ENCODE measurements at regions not wholly inside any gene's neighbourhood (a gene's known extent, or its start where the extent isn't known, plus 50 kb on each side); places are given as distances from the start of the nearest gene placed in this dataset.
"Not testable (repeated sequence)": the region's sequence is repeated elsewhere in the genome, so short reads cannot be mapped to it uniquely, and the experiment has no call there.

DNA sequence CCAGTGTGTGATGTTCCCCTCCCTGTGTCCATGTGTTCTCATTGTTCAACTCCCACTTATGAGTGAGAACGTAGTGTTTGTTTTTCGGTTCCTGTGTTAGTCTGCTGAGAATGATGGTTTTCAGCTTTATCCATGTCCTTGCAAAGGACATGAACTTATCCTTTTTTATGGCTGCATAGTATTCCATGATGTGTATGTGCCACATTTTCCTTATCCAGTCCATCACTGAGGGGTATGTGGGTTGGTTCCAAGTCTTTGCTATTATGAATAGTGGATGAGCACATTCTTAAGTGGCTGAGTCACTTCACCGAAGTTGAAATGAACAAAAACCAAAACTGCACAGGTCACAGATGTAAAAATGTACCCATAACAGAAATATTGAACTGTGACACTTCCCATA is 157.5 kb downstream of the LEPR start:
- H3K27ac ChIP-seq (ENCODE audit: insufficient read depth, low read depth, low read length, poor library complexity, severe bottlenecking); H3K27me3 ChIP-seq (ENCODE audit: control insufficient read depth, insufficient read depth, low read length, poor library complexity, severe bottlenecking); H3K4me3 ChIP-seq (ENCODE audit: insufficient read depth, low read depth, low read length); H3K4me1 ChIP-seq (ENCODE audit: control insufficient read depth, insufficient read depth, low read length); H3K36me3 ChIP-seq (ENCODE audit: control insufficient read depth, insufficient read depth, low read length); H3K9me3 ChIP-seq (ENCODE audit: control insufficient read depth, low read length): not testable (repeated sequence)
- whole genome bisulfite sequencing, 2 experiments: 93 to 100% methylated on average over 3 of the region's 3 CpGs

GRCh38 chr1:65581119-65581518 is 160.7 kb downstream of the LEPR start:
- Histone ChIP-seq H3K27me3 (ENCODE audit: control insufficient read depth, insufficient read depth, low read length, poor library complexity, severe bottlenecking) (no peaks in the 10 kb centered on the region), H3K4me1 (ENCODE audit: control insufficient read depth, insufficient read depth, low read length) (no peaks in the 10 kb centered on the region), H3K9me3 (ENCODE audit: control insufficient read depth, low read length) (no peaks in the 10 kb centered on the region), H3K36me3 (ENCODE audit: control insufficient read depth, insufficient read depth, low read length) (no peaks in the 10 kb centered on the region), H3K4me3 (ENCODE audit: insufficient read depth, low read depth, low read length) (no peak overlapping the region), H3K27ac (ENCODE audit: insufficient read depth, low read depth, low read length, poor library complexity, severe bottlenecking) (no peak overlapping the region)
- WGBS, 2 experiments: 92 to 93% methylated on average over 2 of the region's 2 CpGs

DNA sequence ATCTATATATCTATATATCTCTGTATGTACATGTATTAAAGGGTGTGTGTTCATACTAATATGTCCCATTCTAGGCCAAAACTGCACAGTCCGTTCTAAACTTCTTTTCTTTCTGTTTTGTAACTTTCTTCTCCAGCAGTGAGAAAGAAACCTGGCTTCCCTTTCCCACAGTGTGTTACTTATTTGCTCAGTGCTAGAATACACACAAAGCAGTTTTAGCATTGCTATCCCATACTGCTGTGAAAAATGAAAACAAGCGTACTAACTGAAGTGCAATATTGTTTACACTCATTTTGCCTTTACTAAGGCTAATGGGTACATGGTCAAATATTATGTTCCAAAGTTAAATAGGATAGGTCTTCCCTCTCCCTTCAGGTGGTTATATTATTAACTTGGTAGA is 163.9 kb downstream of the LEPR start:
- no peaks in the 10 kb centered on the region for H3K36me3 ChIP-seq (ENCODE audit: control insufficient read depth, insufficient read depth, low read length)
- WGBS, 2 experiments: 93 to 96% methylated on average over 2 of the region's 2 CpGs
- H3K4me1 ChIP-seq (ENCODE audit: control insufficient read depth, insufficient read depth, low read length): no peaks in the 10 kb centered on the region
- H3K4me3 ChIP-seq (ENCODE audit: insufficient read depth, low read depth, low read length): no peak overlapping the region
- H3K27ac ChIP-seq (ENCODE audit: insufficient read depth, low read depth, low read length, poor library complexity, severe bottlenecking): no peak overlapping the region
- no peaks in the 10 kb centered on the region for H3K27me3 ChIP-seq (ENCODE audit: control insufficient read depth, insufficient read depth, low read length, poor library complexity, severe bottlenecking)
- no peaks in the 10 kb centered on the region for H3K9me3 ChIP-seq (ENCODE audit: control insufficient read depth, low read length)

- Histone ChIP-seq H3K36me3 (ENCODE audit: control insufficient read depth, insufficient read depth, low read length) (no peaks in the 10 kb centered on the region), H3K4me1 (ENCODE audit: control insufficient read depth, insufficient read depth, low read length) (no peaks in the 10 kb centered on the region), H3K27ac (ENCODE audit: insufficient read depth, low read depth, low read length, poor library complexity, severe bottlenecking) (no peak overlapping the region), H3K27me3 (ENCODE audit: control insufficient read depth, insufficient read depth, low read length, poor library complexity, severe bottlenecking) (no peaks in the 10 kb centered on the region), H3K9me3 (ENCODE audit: control insufficient read depth, low read length) (no peaks in the 10 kb centered on the region), H3K4me3 (ENCODE audit: insufficient read depth, low read depth, low read length) (no peak overlapping the region)
- 78 to 100% methylated on average over 1 to 2 of the region's 2 CpGs for WGBS, 2 experiments
These were observed 169.8 kb downstream of the LEPR start for GRCh38 chr1:65590279-65590678.

DNA sequence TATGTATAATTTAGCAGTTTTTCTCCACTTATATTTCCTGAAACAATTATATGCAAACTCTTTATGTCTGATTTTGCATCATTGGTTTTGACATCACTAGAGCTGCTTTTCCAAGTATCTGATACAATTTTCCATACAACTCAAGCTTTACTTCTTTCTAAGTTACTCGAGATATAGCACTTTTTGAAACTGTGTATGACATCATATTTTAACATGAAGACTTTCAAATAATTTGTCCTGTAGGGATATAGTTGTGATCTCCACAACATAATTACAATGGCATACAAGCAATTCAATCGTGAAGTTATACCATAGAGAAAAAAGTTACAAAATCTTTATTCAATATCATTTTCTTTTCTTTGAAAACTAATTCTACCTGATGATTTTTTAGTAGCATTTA is 173.0 kb downstream of the LEPR start:
- Histone ChIP-seq H3K9me3 (ENCODE audit: control insufficient read depth, low read length) (no peaks in the 10 kb centered on the region), H3K4me3 (ENCODE audit: insufficient read depth, low read depth, low read length) (no peak overlapping the region), H3K36me3 (ENCODE audit: control insufficient read depth, insufficient read depth, low read length) (no peaks in the 10 kb centered on the region), H3K27me3 (ENCODE audit: control insufficient read depth, insufficient read depth, low read length, poor library complexity, severe bottlenecking) (no peaks in the 10 kb centered on the region), H3K4me1 (ENCODE audit: control insufficient read depth, insufficient read depth, low read length) (no peaks in the 10 kb centered on the region), H3K27ac (ENCODE audit: insufficient read depth, low read depth, low read length, poor library complexity, severe bottlenecking) (no peak overlapping the region)
- WGBS, 2 experiments: 92% methylated on average over 2 of the region's 2 CpGs; no CpG with 5 or more reads in 1 of the 2 experiments

- Histone ChIP-seq H3K27ac (ENCODE audit: insufficient read depth, low read depth, low read length, poor library complexity, severe bottlenecking) (no peak overlapping the region), H3K9me3 (ENCODE audit: control insufficient read depth, low read length) (no peaks in the 10 kb centered on the region), H3K4me1 (ENCODE audit: control insufficient read depth, insufficient read depth, low read length) (no peaks in the 10 kb centered on the region), H3K27me3 (ENCODE audit: control insufficient read depth, insufficient read depth, low read length, poor library complexity, severe bottlenecking) (no peaks in the 10 kb centered on the region), H3K36me3 (ENCODE audit: control insufficient read depth, insufficient read depth, low read length) (no peaks in the 10 kb centered on the region), H3K4me3 (ENCODE audit: insufficient read depth, low read depth, low read length) (no peak overlapping the region)
- WGBS, 2 experiments: no CpG with 5 or more reads among the region's 2 CpGs
These were observed 175.3 kb downstream of the LEPR start for GRCh38 chr1:65595724-65596123.

DNA sequence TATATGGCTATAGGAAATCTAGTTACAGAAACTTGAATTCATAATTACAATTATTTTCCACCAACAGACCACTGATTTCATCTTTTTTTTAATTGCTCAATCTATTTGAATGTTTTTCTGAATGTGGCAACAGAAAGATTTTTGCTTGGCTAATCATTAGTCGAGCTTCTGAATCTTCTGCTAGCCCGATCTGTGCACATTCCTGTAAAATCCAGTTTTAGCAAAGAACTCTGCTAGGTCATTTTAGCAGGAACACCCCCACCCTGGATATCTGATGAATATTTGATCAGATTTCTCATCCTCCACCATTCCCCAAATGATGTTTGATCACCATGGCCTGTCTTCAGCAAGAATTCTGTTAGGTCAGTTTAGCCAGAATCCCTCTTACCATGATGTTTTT is 176.3 kb downstream of the LEPR start:
- Histone ChIP-seq H3K4me3 (ENCODE audit: insufficient read depth, low read depth, low read length) (no peak overlapping the region), H3K27ac (ENCODE audit: insufficient read depth, low read depth, low read length, poor library complexity, severe bottlenecking) (no peak overlapping the region), H3K36me3 (ENCODE audit: control insufficient read depth, insufficient read depth, low read length) (no peaks in the 10 kb centered on the region), H3K9me3 (ENCODE audit: control insufficient read depth, low read length) (no peaks in the 10 kb centered on the region), H3K4me1 (ENCODE audit: control insufficient read depth, insufficient read depth, low read length) (no peaks in the 10 kb centered on the region), H3K27me3 (ENCODE audit: control insufficient read depth, insufficient read depth, low read length, poor library complexity, severe bottlenecking) (no peaks in the 10 kb centered on the region)
- WGBS, 2 experiments: 84 to 99% methylated on average over 2 of the region's 2 CpGs

DNA sequence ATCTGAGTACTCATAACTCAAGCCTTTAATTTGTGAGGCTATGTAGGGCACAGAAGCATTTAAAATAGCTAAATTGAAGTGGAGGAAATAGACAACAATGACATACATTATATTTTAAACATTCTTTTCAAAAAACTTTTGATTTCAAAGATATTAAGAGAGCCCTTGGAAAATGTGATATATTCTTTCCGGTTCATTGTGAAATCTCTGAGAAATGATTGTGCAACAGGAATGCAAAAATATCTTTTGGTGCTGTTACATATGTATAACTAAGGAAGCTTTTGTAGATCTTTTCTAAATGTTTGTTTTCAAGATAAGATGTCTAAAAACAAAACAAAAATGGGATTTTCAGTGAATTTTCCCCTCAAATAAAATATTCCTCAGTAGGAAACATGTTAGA is 185.2 kb downstream of the LEPR start:
- Histone ChIP-seq H3K9me3 (ENCODE audit: control insufficient read depth, low read length) (no peaks in the 10 kb centered on the region), H3K27ac (ENCODE audit: insufficient read depth, low read depth, low read length, poor library complexity, severe bottlenecking) (no peak overlapping the region), H3K27me3 (ENCODE audit: control insufficient read depth, insufficient read depth, low read length, poor library complexity, severe bottlenecking) (no peaks in the 10 kb centered on the region), H3K4me3 (ENCODE audit: insufficient read depth, low read depth, low read length) (no peak overlapping the region), H3K4me1 (ENCODE audit: control insufficient read depth, insufficient read depth, low read length) (no peaks in the 10 kb centered on the region), H3K36me3 (ENCODE audit: control insufficient read depth, insufficient read depth, low read length) (no peaks in the 10 kb centered on the region)
- WGBS, 2 experiments: 88 to 100% methylated on average over 1 of the region's 1 CpG

GRCh38 chr1:65606426-65606825 is 186.0 kb downstream of the LEPR start:
- Histone ChIP-seq H3K4me3 (ENCODE audit: insufficient read depth, low read depth, low read length) (no peak overlapping the region), H3K27ac (ENCODE audit: insufficient read depth, low read depth, low read length, poor library complexity, severe bottlenecking) (no peak overlapping the region), H3K9me3 (ENCODE audit: control insufficient read depth, low read length) (no peaks in the 10 kb centered on the region), H3K4me1 (ENCODE audit: control insufficient read depth, insufficient read depth, low read length) (no peaks in the 10 kb centered on the region), H3K27me3 (ENCODE audit: control insufficient read depth, insufficient read depth, low read length, poor library complexity, severe bottlenecking) (no peaks in the 10 kb centered on the region), H3K36me3 (ENCODE audit: control insufficient read depth, insufficient read depth, low read length) (no peaks in the 10 kb centered on the region)
- WGBS, 2 experiments: 84 to 95% methylated on average over 3 of the region's 3 CpGs

DNA sequence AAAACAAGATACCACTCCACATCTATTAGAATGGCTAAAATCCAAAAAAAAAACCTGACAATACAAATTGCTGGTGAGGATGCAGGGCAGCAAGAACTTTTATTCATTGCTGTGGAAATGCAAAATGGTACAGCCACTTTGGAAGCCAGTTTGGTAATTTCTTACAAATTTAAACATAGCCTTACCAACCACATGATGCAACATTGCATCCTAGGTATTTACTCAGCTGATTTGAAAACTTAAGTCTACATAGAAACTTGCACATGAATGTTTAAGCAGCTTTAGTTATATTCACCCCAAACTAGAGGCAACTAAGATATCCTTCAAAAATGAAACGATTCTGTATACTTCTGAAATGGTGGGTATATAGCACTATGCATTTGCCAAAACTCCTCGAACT is 178.8 kb upstream of the PDE4B start:
- H3K4me1 ChIP-seq (ENCODE audit: control insufficient read depth, insufficient read depth, low read length): no peaks in the 10 kb centered on the region
- no peak overlapping the region for H3K4me3 ChIP-seq (ENCODE audit: insufficient read depth, low read depth, low read length)
- no peaks in the 10 kb centered on the region for H3K36me3 ChIP-seq (ENCODE audit: control insufficient read depth, insufficient read depth, low read length)
- H3K27ac ChIP-seq (ENCODE audit: insufficient read depth, low read depth, low read length, poor library complexity, severe bottlenecking): no peak overlapping the region
- no peaks in the 10 kb centered on the region for H3K27me3 ChIP-seq (ENCODE audit: control insufficient read depth, insufficient read depth, low read length, poor library complexity, severe bottlenecking)
- H3K9me3 ChIP-seq (ENCODE audit: control insufficient read depth, low read length): no peaks in the 10 kb centered on the region
- 100% methylated on average over 2 of the region's 2 CpGs for WGBS, 2 experiments

DNA sequence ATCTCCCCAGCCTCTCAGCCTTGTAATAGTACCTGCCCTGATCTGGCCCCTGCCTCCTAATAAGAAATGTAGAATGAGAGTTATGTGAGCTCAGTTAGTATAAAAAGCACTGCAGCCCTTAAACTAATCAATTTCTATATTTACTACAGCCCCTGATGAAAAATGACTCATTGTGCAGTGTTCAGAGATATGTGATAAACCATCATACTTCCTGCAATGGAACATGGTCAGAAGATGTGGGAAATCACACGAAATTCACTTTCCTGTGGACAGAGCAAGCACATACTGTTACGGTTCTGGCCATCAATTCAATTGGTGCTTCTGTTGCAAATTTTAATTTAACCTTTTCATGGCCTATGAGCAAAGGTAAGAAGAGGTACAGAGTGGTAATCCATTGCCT is 176.8 kb upstream of the PDE4B start:
- Histone ChIP-seq H3K9me3 (ENCODE audit: control insufficient read depth, low read length) (no peaks in the 10 kb centered on the region), H3K27ac (ENCODE audit: insufficient read depth, low read depth, low read length, poor library complexity, severe bottlenecking) (no peak overlapping the region), H3K36me3 (ENCODE audit: control insufficient read depth, insufficient read depth, low read length) (no peaks in the 10 kb centered on the region), H3K27me3 (ENCODE audit: control insufficient read depth, insufficient read depth, low read length, poor library complexity, severe bottlenecking) (no peaks in the 10 kb centered on the region), H3K4me3 (ENCODE audit: insufficient read depth, low read depth, low read length) (no peak overlapping the region), H3K4me1 (ENCODE audit: control insufficient read depth, insufficient read depth, low read length) (no peaks in the 10 kb centered on the region)
- WGBS, 2 experiments: 84 to 90% methylated on average over 2 of the region's 2 CpGs
